OCI-LY1 (cell line): ENCODE measurements at regions not wholly inside any gene's neighbourhood (a gene's known extent, or its start where the extent isn't known, plus 50 kb on each side); places are given as distances from the start of the nearest gene placed in this dataset.

Experiments used
- H2AFZ ChIP-seq: fragments of 200-600 bp; sonication (generic), shearing (Covaris generic); 2 replicates; pipeline ENCODE4 v1.6.0; 2014; ENCODE audit warnings: antibody characterized with exemption, mild to moderate bottlenecking, low read length
- H3F3A ChIP-seq: fragments of 200-600 bp; sonication (generic), shearing (Covaris generic); 2 replicates; pipeline ENCODE4 v1.6.0; 2014; ENCODE audit warnings: mild to moderate bottlenecking, antibody characterized with exemption, low read length, moderate library complexity; ENCODE audit not compliant: insufficient read depth
- H3K27ac ChIP-seq: fragments of 200-600 bp; sonication (generic); 2 replicates; pipeline ENCODE4 v1.5.1; 2014; ENCODE audit warnings: low read length, mixed run types, mild to moderate bottlenecking, low read depth; ENCODE audit not compliant: poor library complexity, severe bottlenecking
- H3K27me3 ChIP-seq: fragments of 200-600 bp; sonication (generic); 2 replicates; pipeline ENCODE4 v1.6.0; 2014; ENCODE audit warnings: antibody characterized with exemption, mild to moderate bottlenecking, low read length, moderate library complexity; ENCODE audit not compliant: insufficient read depth
- H3K36me3 ChIP-seq: fragments of 200-600 bp; sonication (generic); 2 replicates; pipeline ENCODE4 v1.6.1; 2014; ENCODE audit warnings: mild to moderate bottlenecking, antibody characterized with exemption, low read length, moderate library complexity, mixed read lengths; ENCODE audit not compliant: insufficient read depth
- H3K4me1 ChIP-seq: fragments of 200-600 bp; sonication (generic); 2 replicates; pipeline ENCODE4 v1.5.1; 2014; ENCODE audit warnings: mild to moderate bottlenecking, low read length, moderate library complexity; ENCODE audit not compliant: insufficient read depth, severe bottlenecking
- H3K4me2 ChIP-seq: fragments of 200-600 bp; sonication (generic), shearing (Covaris generic); 2 replicates; pipeline ENCODE4 v1.6.1; 2014; ENCODE audit warnings: low read length
- H3K4me3 ChIP-seq: fragments of 200-600 bp; sonication (generic); 2 replicates; pipeline ENCODE4 v1.5.1; 2014; ENCODE audit warnings: low read length, low read depth, mild to moderate bottlenecking, mixed read lengths; ENCODE audit not compliant: poor library complexity, severe bottlenecking
- H3K79me2 ChIP-seq: fragments of 200-600 bp; shearing (Covaris generic); 2 replicates; pipeline ENCODE4 v1.6.1; 2016; ENCODE audit warnings: mixed run types, low read length, mixed read lengths; ENCODE audit not compliant: insufficient read depth
- H3K9ac ChIP-seq: fragments of 200-600 bp; sonication (generic), shearing (Covaris generic); 2 replicates; pipeline ENCODE4 v1.6.1; 2014; ENCODE audit warnings: mild to moderate bottlenecking, low read length, mixed read lengths
- H3K9me2 ChIP-seq: fragments of 200-600 bp; sonication (generic), shearing (Covaris generic); 2 replicates; pipeline ENCODE4 v1.6.1; 2014; ENCODE audit warnings: low read depth, mild to moderate bottlenecking, low read length, mixed read lengths
- H3K9me3 ChIP-seq: fragments of 200-600 bp; shearing (Covaris generic); 2 replicates; pipeline ENCODE4 v1.6.1; 2014; ENCODE audit warnings: low read length, mixed read lengths
- H4K20me1 ChIP-seq: fragments of 200-600 bp; sonication (generic), shearing (Covaris generic); 2 replicates; pipeline ENCODE4 v1.6.0; 2016; ENCODE audit warnings: mild to moderate bottlenecking, low read length; ENCODE audit not compliant: insufficient read depth
- CTCF ChIP-seq: fragments of 200-600 bp; sonication (generic), shearing (Covaris generic); IDR thresholded peaks from 2 replicates; pipeline ENCODE4 v1.5.1; 2017; ENCODE audit warnings: mild to moderate bottlenecking, antibody characterized with exemption, low read length, moderate library complexity, mixed read lengths
- EZH2 ChIP-seq: fragments of 200-600 bp; sonication (generic), shearing (Covaris generic); IDR thresholded peaks from 2 replicates; pipeline ENCODE4 v1.8.0; 2017; ENCODE audit warnings: borderline replicate concordance, mixed run types, mild to moderate bottlenecking, antibody characterized with exemption, low read length, moderate library complexity, mixed read lengths

GRCh38 chr12:92629349-92630065, 73.3 kb upstream of the PLEKHG7 start:
- H4K20me1 ChIP-seq = no peaks in the 10 kb centered on the region
- no peak overlapping the region for H3K27ac ChIP-seq
- no peaks in the 10 kb centered on the region for H3K36me3 ChIP-seq
- no peak overlapping the region for H2AFZ ChIP-seq
- H3K9me3 ChIP-seq = no peaks in the 10 kb centered on the region
- H3K79me2 ChIP-seq = no peaks in the 10 kb centered on the region
- no peak overlapping the region for H3K4me3 ChIP-seq
- no peaks in the 10 kb centered on the region for H3K9me2 ChIP-seq
- no peaks in the 10 kb centered on the region for H3F3A ChIP-seq
- H3K9ac ChIP-seq = no peak overlapping the region
- no peaks in the 10 kb centered on the region for H3K27me3 ChIP-seq
- TF ChIP-seq EZH2 (no peak), CTCF (no peak)
- H3K4me1 ChIP-seq = no peaks in the 10 kb centered on the region
- no peak overlapping the region for H3K4me2 ChIP-seq

- Histone ChIP-seq H3F3A (no peaks in the 10 kb centered on the region), H3K9me2 (no peaks in the 10 kb centered on the region), H3K4me1 (no peaks in the 10 kb centered on the region), H3K79me2 (no peaks in the 10 kb centered on the region), H3K27me3 (no peaks in the 10 kb centered on the region), H3K36me3 (no peaks in the 10 kb centered on the region), H4K20me1 (no peaks in the 10 kb centered on the region), H3K4me3 (no peak overlapping the region), H3K27ac (no peak overlapping the region), H3K9ac (no peak overlapping the region), H3K9me3 (no peaks in the 10 kb centered on the region), H2AFZ (no peak overlapping the region), H3K4me2 (no peak overlapping the region)
- TF ChIP-seq EZH2 (no peak), CTCF (no peak)
Observed at GRCh38 chr12:92628476-92628875, 74.3 kb upstream of the PLEKHG7 start.

- H3K9me3 ChIP-seq = no peaks in the 10 kb centered on the region
- no peak for TF ChIP-seq CTCF
- no peak for TF ChIP-seq EZH2
- H3K9me2 ChIP-seq = no peaks in the 10 kb centered on the region
- H3K27me3 ChIP-seq = no peaks in the 10 kb centered on the region
- H4K20me1 ChIP-seq = no peaks in the 10 kb centered on the region
- no peak overlapping the region for H2AFZ ChIP-seq
- no peaks in the 10 kb centered on the region for H3F3A ChIP-seq
- no peak overlapping the region for H3K9ac ChIP-seq
- H3K36me3 ChIP-seq = no peaks in the 10 kb centered on the region
- no peak overlapping the region for H3K27ac ChIP-seq
- no peaks in the 10 kb centered on the region for H3K4me1 ChIP-seq
- no peak overlapping the region for H3K4me2 ChIP-seq
- H3K4me3 ChIP-seq = no peak overlapping the region
- no peaks in the 10 kb centered on the region for H3K79me2 ChIP-seq
Observed at GRCh38 chr12:92627511-92627910, 75.3 kb upstream of the PLEKHG7 start.
